ENCODE measurements at regions not wholly inside any gene's neighbourhood (a gene's known extent, or its start where the extent isn't known, plus 50 kb on each side); places are given as distances from the start of the nearest gene placed in this dataset.
"Not testable (repeated sequence)": the region's sequence is repeated elsewhere in the genome, so short reads cannot be mapped to it uniquely, and the experiment has no call there.

DNA sequence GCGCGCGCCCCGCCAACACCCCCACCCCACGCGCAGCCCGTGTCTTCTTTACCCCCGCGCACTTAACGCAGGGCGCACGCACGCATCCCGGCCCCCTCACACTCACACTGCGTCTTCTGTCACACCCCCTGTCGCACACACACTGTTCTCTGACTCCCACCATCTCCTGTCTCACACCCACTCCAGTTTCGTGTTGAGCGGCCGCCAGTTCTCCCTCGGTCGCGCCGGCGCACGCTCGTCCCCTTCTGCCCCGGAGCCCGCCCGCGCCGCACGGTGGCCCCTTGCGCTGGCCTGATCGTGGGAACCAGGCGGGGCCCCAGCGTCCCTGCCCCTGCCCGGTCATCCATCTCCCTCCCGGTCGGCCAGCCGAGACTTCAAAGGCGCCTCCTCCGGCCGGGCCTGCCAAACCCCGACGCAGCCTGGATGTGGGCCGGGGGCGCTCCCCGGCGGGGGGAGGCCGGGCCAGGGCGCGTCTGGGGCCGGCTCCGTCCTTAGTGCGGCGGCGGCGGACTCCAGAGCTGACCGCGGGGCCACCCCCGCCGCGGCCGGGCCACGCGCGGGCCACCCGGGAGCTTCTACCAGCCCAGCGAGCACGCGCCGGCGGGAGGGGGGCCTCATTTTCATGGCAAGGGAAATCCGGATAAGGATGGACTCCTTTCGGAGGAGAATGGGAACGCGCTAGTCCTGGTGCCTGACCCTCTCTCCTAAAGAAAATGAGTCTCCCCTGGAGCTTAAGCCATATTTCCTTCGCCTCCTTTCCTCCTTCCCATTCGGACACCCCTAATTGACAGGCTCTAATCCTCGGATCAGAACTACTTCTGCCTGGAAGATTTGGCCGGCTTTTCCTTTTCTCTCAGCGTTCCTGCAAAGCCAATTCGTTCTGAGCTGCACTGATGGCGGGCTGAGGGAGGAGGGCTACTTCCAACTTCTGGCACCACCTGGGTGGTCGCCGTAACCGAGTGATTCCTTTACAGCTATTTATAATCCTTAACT lies 82.0 kb upstream of the HMGA2 start:
- no peak for FAIRE-seq

DNA sequence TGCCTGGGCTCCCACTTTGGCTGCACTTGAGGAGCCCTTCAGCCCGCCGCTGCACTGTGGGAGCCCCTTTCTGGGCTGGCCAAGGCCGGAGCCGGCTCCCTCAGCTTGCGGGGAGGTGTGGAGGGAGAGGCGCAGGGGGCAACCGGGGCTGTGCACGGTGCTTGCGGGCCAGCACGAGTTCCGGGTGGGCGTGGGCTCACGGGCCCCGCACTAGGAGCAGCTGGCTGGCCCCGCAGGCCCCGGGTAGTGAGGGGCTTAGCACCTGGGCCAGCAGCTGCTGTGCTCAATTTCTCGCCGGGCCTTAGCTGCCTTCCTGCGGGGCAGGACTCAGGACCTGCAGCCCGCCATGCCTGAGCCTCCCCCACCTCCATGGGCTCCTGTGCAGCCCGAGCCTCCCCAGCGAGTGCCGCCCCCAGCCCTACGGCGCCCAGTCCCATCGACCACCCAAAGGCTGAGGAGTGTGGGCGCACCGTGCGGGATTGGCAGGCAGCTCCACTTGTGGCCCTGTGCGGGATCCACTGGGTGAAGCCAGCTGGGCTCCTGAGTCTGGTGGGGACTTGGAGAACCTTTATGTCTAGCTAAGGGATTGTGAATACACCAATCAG lies 79.9 kb upstream of the HMGA2 start:
- not testable (repeated sequence) for FAIRE-seq

DNA sequence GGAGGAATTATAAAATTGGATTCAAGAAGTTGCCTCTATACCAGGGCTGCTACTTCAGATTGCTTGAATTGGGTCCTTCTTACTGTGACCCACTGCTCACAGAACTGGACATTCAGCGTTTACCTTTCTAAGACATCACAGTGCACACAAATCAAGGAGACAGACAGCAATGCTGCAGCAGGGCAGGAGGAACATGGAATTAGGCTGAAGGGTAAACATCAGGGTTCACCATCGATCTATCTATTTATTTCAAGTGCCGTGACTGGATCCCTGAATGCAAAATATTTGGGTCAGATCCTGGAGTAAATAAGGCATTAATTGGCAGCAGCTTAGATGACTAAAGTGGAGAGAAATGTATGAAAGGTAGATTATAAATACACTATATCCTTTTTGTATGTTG lies 76.9 kb upstream of the HMGA2 start:
- no peak for FAIRE-seq

DNA sequence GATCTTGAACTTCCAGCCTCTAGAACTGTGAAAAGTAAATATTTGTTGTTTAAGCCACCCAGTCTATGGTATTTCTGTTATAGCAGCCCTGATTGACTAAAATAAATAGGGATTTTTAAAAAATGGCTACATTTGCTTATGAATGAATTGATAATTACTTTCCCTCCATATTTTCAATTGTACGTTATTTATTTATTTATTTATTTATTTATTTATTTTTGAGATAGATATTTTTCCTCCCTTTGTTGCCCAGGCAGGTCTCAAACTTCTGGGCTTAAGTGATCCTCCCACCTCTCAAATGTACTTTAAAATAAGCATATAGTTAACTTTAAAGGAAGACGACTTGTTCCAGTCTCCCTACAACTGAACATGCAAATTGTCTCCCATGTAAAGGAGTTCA lies 76.0 kb upstream of the HMGA2 start:
- FAIRE-seq: no peak

DNA sequence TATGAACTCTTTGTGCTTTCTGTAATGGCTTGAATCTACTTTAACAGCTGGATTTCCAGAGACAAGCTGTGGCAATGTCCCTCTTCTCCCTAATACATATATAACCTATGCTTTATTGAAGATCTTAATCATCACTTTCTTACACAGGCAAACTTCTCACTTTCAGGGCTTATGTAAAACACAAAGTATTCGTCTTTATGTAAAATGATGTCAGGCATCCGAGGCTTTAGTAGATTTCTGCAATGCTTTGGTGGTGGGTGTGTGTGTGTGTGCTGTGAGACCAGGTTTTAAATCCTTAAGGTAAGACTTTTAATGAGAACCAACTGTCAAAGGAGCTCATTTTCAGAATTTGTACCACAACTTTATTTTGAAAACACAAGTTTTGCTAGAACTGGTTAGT lies 70.0 kb upstream of the HMGA2 start:
- FAIRE-seq: no peak

DNA sequence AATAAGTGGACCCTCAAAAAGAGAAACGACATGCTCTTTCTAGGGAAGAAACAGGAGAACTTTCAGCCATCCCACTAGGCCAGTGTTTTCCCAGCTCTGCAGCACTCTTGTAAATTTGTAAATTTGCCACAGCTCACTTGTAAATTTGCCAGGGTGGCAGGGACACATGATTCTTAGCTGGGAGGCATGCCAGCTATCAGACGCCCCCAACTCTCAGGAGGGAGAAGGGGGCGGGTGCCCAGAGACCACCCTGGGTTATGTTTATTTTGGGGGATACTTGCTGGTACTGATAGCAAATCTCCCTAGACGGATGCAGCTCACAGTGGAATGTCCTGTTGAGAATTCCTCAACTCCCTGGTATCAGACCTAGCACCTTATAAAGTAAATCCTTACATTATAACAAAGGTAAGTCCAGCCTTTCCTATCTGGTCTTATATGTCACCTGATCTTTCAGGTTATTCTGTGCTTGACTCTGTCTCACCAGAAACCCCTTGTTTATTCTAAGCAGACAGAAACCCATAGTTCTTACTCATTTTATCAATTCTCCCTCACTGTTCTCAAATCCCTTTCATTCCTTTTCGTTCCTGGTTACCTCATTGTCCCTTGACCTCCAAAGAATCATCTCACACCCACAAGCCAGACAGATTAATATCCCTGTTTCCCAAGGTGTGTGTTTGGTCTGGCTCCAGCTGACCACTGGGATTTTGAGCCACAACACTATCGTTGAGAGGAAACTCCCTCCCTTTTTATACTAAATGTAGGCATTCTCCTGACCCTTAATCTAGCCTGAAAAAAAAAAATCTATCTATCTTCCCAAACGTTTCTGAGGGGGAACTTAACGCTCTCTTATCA lies 69.3 kb upstream of the HMGA2 start:
- FAIRE-seq: no peak

DNA sequence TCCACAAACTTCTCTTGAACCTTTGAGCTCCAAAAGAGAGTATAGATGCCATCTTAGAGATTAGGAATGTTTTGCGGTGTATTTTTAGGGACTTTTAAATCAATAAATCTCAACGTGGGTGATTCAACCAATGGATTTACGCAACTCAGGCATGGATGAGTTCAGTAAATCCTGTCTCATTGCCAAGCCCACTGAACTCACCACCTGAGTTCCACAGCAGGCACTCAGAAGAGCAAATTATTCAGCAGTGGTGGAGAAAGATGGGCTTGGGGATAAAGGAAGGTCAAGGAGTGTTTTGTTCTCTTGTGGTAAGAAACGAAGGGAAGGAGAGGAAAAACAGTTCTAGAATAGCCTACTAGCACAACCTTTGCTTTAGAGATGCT lies 68.7 kb upstream of the HMGA2 start:
- FAIRE-seq: no peak

DNA sequence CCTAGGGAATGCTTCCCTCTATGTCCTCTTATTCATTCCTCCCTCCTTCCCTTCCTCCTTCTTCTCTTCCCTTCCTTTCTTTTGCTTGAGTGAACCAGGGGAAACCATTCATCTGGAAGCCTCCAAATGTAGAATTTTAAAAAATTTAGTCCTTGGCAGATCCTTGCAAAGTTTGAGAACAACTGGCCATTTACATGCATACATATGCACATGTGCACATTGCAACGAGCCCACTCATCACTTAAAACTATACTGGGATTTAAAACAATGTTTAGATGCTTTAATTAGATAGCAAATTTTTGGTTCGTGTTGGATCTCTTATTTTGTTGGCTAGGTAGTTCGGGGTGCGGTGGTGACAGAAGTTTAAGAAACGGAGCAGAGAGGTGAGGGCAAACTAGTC lies 68.0 kb upstream of the HMGA2 start:
- FAIRE-seq: no peak

DNA sequence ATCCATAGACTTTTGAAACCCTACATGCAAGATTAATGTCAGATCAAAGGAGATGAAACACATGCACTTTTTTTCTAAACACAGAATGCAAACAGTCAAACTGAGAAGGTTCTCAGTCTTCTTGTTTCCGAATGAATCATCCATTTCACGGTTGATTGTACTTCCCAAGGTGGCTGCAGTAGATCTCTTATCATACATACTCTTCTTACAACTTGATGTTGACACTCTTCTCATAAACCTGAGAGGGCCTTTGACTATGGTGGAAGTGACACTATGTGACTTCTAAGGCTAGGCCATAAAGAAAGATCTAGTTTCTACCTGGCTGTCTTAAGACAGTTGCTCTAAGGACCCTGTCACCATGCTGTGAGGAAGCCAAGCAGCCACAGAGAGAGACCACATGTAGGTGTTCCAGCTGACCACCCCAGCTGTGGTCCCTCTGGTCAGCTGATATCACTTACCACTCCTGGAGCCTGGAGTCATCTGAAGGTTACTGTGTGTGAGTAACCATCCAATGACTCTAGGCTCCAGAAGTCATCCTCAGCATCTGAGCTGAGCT lies 67.2 kb upstream of the HMGA2 start:
- FAIRE-seq: no peak

DNA sequence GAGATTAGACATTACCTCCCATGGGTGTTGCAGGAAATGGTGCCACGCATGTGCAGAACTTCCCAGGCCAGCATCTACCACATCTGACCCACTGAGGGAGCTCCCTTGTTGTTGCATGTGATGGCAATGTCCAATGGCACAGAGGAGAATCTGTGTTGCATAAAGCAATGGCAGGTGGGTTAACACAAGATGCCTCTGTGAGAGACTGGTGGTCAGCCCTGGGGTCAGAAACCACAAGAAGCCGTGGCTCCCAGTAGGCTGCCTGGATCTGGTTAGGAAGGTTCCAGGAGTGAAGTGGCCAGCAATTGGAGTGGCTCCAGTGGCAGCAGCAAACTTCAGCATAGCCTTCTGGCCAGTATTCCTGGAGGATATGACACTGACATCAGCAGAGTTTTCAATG lies 65.9 kb upstream of the HMGA2 start:
- no peak for FAIRE-seq

DNA sequence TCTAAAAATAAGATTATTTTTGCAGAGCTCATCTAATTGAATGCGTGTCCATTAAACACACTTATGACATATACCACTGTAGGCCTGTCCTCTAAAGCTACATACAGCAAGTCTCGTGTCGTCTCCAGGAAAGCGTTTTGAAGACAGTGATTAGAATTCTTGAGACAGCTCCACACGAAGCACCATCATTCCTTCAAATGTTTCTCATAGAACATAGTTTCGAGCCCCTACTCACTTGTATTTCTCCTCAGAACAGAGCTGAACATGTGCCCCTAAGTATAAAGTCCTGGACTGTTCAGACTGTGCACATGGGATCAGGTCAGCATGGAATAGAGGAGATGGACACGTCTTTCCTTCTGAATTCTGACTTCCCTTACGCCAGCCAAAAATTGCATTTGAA lies 64.5 kb upstream of the HMGA2 start:
- no peak for FAIRE-seq

DNA sequence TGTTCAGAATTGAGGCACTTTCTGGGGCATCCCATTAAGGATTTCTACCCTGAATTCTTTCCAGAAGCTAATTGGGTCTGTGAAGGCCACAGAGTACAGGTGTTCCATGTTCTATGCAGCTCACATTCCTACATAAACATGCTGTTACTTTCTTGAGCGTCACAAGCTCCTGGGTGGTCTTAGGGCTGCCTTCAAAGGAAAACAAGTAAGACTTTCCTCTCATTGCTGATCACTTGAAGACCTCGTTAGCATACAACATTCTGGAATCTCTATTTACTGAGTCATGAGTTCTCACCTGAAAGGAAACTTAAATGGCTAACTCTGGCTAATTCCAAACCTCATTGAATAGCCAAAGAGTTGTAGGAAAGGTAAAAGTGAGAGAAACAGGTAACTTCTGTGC lies 63.0 kb upstream of the HMGA2 start:
- FAIRE-seq: no peak

DNA sequence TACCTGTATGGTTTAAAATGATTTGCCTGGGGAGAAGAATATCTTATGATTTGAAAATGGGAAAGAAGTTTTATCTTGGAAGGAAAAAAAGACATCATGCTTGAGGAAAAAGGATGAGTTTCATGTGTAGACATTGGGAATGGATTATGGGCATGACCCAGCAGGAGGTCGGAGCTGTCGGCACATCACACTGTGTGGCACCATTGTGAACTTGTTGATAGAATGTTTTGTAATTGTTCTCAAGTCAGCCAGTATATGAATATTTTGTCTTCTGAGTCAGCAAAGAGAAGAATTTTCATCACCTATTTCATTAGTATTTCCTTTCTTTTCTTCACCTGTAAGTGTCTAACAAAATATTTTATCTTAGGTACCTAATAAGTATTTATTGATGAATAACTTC lies 60.0 kb upstream of the HMGA2 start:
- FAIRE-seq: no peak

DNA sequence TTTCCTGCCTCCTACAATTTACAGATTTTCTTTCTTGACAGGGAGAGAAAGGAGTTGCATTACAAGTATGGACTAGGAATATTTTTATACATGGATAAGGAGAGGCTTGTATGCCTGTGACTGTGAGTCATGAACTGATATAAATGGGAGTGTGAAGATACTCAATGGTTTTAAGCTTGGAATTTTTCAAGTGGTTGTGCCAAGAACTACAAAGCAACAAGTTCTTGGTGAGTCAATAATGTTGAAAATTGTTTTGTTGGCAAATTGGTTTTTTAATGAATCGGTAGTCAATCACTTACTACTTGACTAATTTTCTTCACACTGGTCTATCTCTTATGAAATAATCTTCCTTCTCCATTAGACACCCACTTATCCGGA lies 58.9 kb upstream of the HMGA2 start:
- no peak for FAIRE-seq

DNA sequence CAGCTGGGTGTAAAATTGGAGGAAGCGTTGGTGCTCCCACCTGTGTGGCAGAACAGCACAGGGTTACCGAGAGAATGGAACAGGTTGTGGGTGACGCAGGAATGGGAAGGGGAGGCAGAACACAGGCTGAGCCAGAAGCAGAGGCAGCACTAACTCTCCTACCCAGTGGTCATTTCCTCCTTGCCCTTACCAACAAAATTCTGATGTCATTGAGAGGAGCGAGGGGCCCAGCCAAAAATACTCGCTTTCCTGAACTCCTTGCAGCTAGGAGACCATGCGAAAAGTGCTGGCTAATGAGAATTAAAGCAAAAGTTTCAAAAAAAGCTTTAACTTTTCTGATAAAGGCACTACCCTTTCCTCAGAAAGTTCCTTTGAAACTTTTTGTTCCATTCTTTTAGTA lies 54.4 kb upstream of the HMGA2 start:
- no peak for FAIRE-seq
